NT2/D1 (cell line): ENCODE measurements at regions not wholly inside any gene's neighbourhood (a gene's known extent, or its start where the extent isn't known, plus 50 kb on each side); places are given as distances from the start of the nearest gene placed in this dataset.

Experiments used
- DNase-seq: peaks from one replicate; pipeline ENCODE4 v3.0.0-alpha.2; 2011; ENCODE audit warnings: low read depth, low spot score
- H3K27me3 ChIP-seq: 2 replicates; pipeline ENCODE4 v1.6.0; 2011; ENCODE audit warnings: mild to moderate bottlenecking; ENCODE audit not compliant: insufficient read length, insufficient read depth
- H3K36me3 ChIP-seq: 2 replicates; pipeline ENCODE4 v1.6.1; 2011; ENCODE audit warnings: mild to moderate bottlenecking, low read length, mixed read lengths; ENCODE audit not compliant: insufficient read depth, insufficient read length
- H3K4me1 ChIP-seq: 2 replicates; pipeline ENCODE4 v1.5.1; 2011; ENCODE audit not compliant: insufficient read depth, insufficient read length
- H3K4me3 ChIP-seq: 2 replicates; pipeline ENCODE4 v1.5.1; 2011; ENCODE audit warnings: low read depth; ENCODE audit not compliant: insufficient read length
- H3K9ac ChIP-seq: 2 replicates; pipeline ENCODE4 v1.6.0; 2011; ENCODE audit warnings: low read depth; ENCODE audit not compliant: insufficient read length
- H3K9me3 ChIP-seq: 2 replicates; pipeline ENCODE4 v1.5.1; 2011; ENCODE audit warnings: mild to moderate bottlenecking, low read length; ENCODE audit not compliant: insufficient read depth
- SUZ12 ChIP-seq: IDR thresholded peaks from 2 replicates; pipeline ENCODE4 v1.6.1; 2011; ENCODE audit not compliant: insufficient read length, insufficient read depth; ENCODE audit errors: extremely low read depth
- YY1 ChIP-seq: IDR thresholded peaks from 2 replicates; pipeline ENCODE4 v1.6.1; 2011; ENCODE audit not compliant: insufficient read length, insufficient read depth
- ZNF274 ChIP-seq: IDR thresholded peaks from 2 replicates; pipeline ENCODE4 v1.6.1; 2011; ENCODE audit warnings: mild to moderate bottlenecking, low read depth, low read length

GRCh38 chrX:67288156-67288555 is 255.7 kb upstream of the AR start:
- Histone ChIP-seq H3K4me1 (no peaks in the 10 kb centered on the region), H3K36me3 (no peaks in the 10 kb centered on the region), H3K27me3 (no peaks in the 10 kb centered on the region), H3K4me3 (no peak overlapping the region), H3K9ac (no peak overlapping the region), H3K9me3 (no peaks in the 10 kb centered on the region)
- TF ChIP-seq SUZ12, result no peak
- no peak for TF ChIP-seq YY1
- TF ChIP-seq ZNF274, result no peak
- no peak for DNase-seq

GRCh38 chrX:67289055-67289499 is 254.7 kb upstream of the AR start:
- H3K4me1 ChIP-seq, result no peaks in the 10 kb centered on the region
- no peak for TF ChIP-seq SUZ12
- no peak for TF ChIP-seq YY1
- no peak for TF ChIP-seq ZNF274
- H3K9ac ChIP-seq, result no peak overlapping the region
- H3K27me3 ChIP-seq, result no peaks in the 10 kb centered on the region
- H3K4me3 ChIP-seq, result no peak overlapping the region
- DNase-seq, result no peak
- no peaks in the 10 kb centered on the region for H3K36me3 ChIP-seq
- H3K9me3 ChIP-seq, result no peaks in the 10 kb centered on the region

DNA sequence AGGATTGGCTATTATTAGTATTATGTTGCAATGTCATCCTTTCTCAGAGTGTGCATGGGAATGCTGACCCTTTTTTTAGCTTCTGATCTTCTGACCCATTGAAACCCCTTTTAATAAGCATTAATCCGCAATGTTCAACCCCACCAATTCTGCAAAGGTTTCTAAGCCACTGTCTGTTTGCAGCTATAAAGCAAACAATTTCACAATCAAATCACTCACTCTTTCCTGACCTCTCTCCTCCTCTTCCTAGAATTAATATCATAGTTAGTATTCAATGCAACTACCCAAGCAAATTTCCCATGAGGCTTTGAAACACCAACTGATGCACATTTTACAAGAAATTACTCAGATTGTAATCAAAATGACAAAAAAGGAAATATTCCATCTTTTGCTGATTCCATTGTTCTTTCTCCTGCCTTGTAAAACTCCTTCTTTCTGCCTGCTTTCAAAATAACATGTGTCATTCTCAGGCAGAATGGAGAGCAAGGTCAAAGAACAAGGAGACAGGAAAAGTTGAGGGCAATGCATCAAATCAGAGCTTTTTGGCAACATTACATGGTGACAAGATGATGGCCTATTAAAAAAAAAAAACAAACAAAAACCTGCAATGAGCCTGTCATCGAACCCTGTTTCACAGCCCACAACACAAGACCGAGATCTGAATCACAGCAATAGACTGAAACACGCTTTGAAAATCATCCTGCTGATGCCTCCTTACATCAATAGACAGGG is 253.2 kb upstream of the AR start:
- H3K4me3 ChIP-seq, result no peak overlapping the region
- no peak overlapping the region for H3K9ac ChIP-seq
- no peaks in the 10 kb centered on the region for H3K27me3 ChIP-seq
- DNase-seq, result no peak
- no peaks in the 10 kb centered on the region for H3K9me3 ChIP-seq
- no peak for TF ChIP-seq YY1
- no peak for TF ChIP-seq ZNF274
- no peak for TF ChIP-seq SUZ12
- no peaks in the 10 kb centered on the region for H3K36me3 ChIP-seq
- no peaks in the 10 kb centered on the region for H3K4me1 ChIP-seq

DNA sequence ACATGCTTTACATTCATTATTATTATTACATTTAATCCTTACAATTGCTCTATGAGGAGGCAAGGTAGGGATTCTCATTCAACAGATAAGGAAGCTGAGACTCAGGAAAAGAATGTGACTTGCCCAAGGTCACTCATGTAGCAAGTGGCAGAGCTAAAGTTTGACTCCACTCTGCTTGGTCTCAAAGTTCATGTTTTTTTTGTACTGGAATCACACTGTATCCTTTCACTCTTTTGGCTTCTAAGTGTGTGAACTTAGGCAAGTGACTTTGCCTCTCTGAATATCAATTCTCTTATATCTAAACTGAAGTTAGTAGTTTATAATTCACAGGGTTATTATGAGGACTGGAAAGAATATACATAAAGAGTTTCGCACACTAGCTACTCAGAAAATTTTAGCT is 247.9 kb upstream of the AR start:
- no peaks in the 10 kb centered on the region for H3K36me3 ChIP-seq
- no peak overlapping the region for H3K9ac ChIP-seq
- no peaks in the 10 kb centered on the region for H3K9me3 ChIP-seq
- TF ChIP-seq ZNF274, result no peak
- H3K4me3 ChIP-seq, result no peak overlapping the region
- H3K4me1 ChIP-seq, result no peaks in the 10 kb centered on the region
- H3K27me3 ChIP-seq, result no peaks in the 10 kb centered on the region
- DNase-seq, result no peak

DNA sequence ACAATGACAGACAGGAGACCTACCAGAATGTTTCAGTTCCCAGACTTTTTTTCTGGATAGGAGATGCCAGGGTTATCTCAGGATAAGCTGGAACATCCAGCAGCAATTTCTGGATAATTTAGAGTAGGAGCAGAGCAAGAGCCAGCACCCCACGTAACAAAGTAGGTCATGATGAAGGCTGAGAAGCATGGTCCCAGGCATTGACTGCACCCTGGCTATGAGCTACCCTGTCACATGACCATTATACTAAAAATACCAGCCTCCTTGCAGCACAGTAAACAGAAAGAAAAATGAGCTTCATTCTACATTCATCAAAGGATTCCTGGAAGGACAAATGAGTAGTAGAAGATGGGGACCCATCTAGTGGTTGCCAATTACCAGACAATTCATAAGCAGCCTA is 247.4 kb upstream of the AR start:
- Histone ChIP-seq H3K36me3 (no peaks in the 10 kb centered on the region), H3K4me3 (no peak overlapping the region), H3K9me3 (no peaks in the 10 kb centered on the region), H3K4me1 (no peaks in the 10 kb centered on the region), H3K27me3 (no peaks in the 10 kb centered on the region), H3K9ac (no peak overlapping the region)
- DNase-seq, result no peak
- TF ChIP-seq SUZ12 (no peak), YY1 (no peak), ZNF274 (no peak)

DNA sequence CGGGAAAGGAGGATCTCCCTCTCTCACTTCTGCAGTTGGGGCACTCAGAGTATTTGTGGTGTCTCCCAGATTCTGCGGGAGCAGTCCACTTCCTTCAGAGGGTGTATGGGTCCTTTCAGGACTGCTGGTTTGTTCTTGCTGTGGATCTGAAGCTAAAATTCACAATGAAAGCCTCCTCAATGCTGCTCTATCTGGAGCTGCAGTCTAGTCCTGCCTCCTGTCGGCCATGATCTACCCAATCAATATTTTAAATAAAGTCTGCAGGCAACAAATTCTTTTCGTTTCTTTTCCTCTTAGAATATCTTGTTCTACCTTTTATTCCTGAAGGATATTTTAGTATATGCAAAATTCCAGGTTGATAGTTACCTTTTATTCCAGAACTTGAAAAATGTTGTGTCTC is 226.1 kb upstream of the AR start:
- TF ChIP-seq ZNF274, result no peak
- no peak for TF ChIP-seq SUZ12
- TF ChIP-seq YY1, result no peak
- DNase-seq, result no peak
- Histone ChIP-seq H3K4me1 (no peaks in the 10 kb centered on the region), H3K27me3 (no peaks in the 10 kb centered on the region), H3K36me3 (no peaks in the 10 kb centered on the region), H3K9me3 (no peaks in the 10 kb centered on the region), H3K4me3 (no peak overlapping the region), H3K9ac (no peak overlapping the region)

DNA sequence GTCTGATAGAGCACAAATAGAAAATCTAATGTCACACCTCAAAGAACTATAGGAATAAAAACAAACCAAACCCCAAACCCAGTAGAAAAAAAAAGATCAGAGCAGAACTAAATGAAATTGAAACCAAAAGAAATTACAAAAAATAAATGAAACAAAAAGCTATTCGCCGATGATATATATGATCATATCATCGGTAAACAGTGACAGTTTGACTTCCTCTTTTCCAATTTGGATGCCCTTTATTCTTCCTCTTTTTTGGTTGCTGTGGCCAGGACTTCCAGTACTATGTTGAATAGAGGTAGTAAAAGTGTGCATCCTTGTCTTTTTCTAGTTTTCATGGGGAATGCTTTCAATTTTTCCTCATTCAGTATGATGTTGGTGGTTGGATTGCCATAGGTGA is 215.3 kb upstream of the AR start:
- Histone ChIP-seq H3K4me1 (no peaks in the 10 kb centered on the region), H3K9ac (no peak overlapping the region), H3K36me3 (no peaks in the 10 kb centered on the region), H3K9me3 (no peaks in the 10 kb centered on the region), H3K4me3 (no peak overlapping the region), H3K27me3 (no peaks in the 10 kb centered on the region)
- TF ChIP-seq ZNF274 (no peak), YY1 (no peak), SUZ12 (no peak)
- no peak for DNase-seq

GRCh38 chrX:67334323-67334722 is 209.5 kb upstream of the AR start:
- Histone ChIP-seq H3K9me3 (no peaks in the 10 kb centered on the region), H3K36me3 (no peaks in the 10 kb centered on the region)

More at GRCh38 chrX:67334323-67334722, 209.5 kb upstream of the AR start:
- no peak overlapping the region for H3K4me3 ChIP-seq
- DNase-seq, result no peak
- no peaks in the 10 kb centered on the region for H3K27me3 ChIP-seq
- TF ChIP-seq ZNF274 (no peak), YY1 (no peak), SUZ12 (no peak)
- H3K4me1 ChIP-seq, result no peaks in the 10 kb centered on the region
- no peak overlapping the region for H3K9ac ChIP-seq
